Eye (tissue), 1 donor: ENCODE measurements at regions not wholly inside any gene's neighbourhood (a gene's known extent, or its start where the extent isn't known, plus 50 kb on each side); places are given as distances from the start of the nearest gene placed in this dataset.
A peak's percentile ranks its signal among the peaks of the same experiment; 100 is the strongest.

Experiments used
- DNase-seq: peaks from one replicate; pipeline ENCODE4 v3.0.0-alpha.2; 2015

DNA sequence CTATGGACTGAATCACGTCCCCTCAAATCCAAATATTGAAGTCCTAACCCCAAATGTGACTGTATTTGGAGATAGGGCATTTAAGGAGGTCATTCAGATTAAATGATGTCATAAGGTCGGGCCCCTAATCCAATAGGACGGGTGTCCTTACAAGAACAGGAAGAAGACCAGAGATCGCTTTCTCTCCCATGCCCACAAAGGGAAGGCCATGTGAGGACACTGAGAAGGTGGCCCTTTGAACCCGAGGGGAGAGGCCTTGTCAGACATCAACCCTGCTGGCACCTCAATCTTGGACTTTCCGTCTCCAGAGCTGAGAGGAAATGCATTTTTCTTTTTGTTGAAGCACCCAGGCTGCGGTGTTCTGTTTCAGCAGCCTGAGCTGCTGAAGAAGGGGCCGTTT lies 72.3 kb upstream of the KLF6 start:
- DNase-seq: no peak

GRCh38 chr10:3856593-3856992 lies 71.6 kb upstream of the KLF6 start:
- DNase-seq: no peak

GRCh38 chr10:3853547-3854303 lies 68.7 kb upstream of the KLF6 start:
- no peak for DNase-seq

DNA sequence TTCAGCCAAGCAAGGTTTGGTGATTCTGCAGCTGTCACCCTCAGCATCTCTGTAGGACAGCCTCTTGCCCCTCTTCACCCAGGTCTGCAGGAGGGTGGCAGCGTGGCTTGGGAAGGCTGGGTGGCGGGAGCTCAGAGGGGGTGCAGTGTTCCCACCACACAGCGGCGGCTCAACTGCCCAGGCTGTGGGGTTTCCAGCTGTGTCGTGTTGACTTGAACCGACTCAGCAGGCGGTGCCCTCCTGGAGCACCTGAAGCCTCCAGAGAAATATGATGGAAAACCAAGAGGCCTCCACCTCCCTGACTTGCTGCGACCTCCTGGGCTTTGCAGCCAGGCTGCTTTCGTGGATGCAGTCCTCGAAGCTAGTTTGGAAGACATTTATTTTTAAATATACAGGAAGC lies 68.0 kb upstream of the KLF6 start:
- DNase-seq: no peak

- DNase-seq: peak; percentile 45
Measured at GRCh38 chr10:3852147-3852904, 67.3 kb upstream of the KLF6 start.

- DNase-seq: no peak
Measured at GRCh38 chr10:3850999-3851937, 66.3 kb upstream of the KLF6 start.

DNA sequence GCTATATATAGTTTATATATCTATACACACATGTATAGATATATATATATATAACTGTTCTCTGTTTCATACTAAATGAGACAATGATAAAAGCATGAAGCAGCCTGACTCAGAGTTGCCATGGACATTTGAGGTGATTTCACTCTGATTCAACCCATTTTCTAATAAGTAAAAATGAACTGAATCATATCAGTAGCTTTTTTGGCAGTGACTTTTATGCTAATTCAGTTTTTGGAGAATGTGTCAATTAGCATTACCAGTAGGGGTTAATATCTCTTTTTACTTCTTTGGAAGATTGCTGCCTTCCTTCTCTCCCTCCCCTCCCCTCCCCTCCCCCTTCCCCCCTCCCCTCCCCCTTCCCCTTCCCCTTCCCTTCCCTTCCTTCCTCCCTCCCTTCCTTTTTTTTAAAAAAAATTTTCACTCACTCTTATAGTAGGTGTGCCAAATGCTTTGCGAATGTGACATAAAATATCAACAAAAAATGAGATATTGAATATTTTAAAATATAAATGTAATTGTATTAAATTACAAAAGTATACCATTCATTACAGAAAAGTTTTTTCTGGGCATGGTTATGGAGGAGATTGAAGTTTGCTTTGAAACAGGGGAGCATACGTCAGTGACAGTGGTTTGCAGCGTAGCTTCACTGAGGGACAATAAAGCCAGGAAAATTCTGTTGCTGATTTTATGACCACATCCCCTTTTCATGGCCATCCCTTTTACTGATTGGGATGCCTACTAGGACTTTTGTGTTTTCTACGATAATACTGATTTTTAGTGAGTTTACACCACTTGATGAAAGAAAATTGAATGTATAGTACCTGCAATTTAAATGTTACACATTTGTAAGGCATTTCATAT lies 64.0 kb upstream of the KLF6 start:
- no peak for DNase-seq

- no peak for DNase-seq
Measured at GRCh38 chr10:3848005-3848774, 63.2 kb upstream of the KLF6 start.

GRCh38 chr10:3846736-3847135 lies 61.7 kb upstream of the KLF6 start:
- no peak for DNase-seq

- DNase-seq: no peak
Measured at GRCh38 chr10:3844491-3845025, 59.5 kb upstream of the KLF6 start.

DNA sequence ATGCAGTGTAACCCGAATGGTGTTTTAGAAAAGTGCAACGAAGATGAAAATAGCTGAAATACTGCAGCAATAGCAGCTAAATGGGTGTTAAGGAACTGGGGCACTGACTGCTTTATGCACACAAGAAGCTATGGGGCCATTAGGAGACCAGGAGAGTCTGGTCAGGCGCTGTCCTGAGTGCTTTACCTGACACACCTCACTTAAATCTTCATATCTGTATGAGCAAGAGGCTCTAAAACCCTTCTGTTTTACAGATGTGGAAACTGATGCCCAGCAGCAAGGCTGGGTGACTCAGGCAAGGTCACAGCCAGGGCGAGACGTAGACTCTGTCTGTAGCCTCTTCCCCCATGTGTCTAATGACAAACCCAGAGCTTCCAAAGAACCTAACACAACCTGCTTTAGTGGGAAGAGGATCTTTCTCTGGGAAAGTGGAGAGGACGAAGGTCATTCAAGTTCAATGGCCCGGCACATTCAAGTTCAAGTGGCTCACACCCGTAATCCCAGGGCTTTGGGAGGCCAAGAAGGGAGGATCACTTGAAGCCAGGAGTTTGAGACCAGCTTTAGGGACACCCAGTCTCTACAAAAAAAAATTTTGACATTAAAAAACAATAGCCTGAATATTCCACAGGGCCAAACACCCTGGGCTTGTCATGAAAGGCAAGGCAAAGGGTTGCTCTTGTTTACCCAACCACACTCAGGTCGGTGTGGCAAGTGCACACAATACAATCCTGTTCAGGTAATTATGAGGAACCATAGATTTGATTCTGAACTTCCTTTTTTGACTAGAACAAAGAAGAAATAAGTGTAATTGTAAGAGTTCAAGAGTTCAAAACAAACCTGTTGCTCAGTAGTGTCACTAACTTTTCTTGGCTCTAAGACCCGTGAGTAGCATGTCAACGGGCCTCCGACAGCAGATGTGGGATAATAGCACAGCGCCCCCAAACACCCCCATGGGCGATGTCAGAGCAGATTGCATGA lies 53.7 kb upstream of the KLF6 start:
- no peak for DNase-seq

DNA sequence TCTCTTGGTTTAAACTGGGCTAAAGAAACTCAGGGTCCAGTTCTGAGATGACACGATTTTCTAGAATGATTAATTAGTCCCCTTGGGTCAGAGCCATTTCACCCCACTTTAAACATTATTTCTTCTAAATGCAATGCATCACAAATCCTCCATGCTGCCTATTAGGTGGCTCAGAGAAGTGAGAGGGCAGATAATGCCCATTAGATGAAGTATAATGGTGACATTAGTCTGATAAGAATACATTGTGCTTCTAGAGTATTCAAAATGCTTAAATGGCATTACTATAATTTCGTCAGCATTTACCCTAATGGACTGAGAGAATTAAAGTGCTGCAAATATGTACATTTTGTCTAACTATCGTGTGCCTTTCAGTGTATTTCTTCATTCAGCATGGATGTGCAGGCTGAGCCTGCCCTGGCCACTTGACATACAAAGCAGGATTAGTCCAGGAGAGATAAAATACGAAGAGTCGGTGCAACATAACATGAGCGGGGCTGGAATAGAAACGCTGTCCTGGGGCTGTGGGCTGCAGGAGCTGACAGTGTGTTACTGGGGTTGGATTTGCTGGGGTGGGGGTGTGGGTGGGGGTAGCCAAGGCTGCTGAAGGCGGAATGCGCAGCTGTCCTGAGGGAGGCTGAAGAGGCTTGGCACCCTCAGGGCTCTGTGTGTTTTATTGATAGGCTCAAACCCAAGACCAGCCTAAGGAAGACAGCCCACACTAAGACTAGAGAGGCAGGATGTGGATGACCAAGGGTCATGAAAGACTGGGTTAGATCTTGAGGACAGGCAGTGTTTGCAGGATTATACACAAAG lies 52.8 kb upstream of the KLF6 start:
- no peak for DNase-seq

DNA sequence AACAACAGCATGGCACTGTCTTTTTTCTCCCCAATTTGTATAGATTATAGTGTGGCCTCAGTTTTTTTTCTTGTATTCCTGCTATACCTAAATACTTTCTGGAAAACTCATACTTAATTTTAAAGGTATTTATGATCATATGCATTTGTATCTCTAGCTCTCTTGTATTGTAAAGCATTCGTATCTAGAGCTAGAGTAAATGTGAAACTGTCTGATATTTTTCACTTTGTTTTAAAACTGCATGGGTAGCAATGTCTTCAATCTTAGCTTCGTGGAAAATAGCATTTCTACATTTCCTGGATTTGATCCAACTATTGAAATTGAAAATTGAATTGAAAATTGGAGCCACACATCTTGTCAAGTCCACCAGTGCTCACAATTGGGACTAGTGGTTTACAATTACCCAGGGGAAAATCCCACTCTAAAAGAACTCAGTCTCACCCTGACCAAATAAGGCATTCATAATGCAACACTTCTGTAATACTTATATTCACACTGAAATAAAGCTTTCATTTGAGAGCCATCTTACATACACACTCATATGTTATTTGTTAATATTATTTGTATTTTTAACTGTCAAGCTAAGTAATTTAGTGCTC lies 51.3 kb upstream of the KLF6 start:
- DNase-seq: no peak

- no peak for DNase-seq
Measured at GRCh38 chr10:3835770-3836169, 50.8 kb upstream of the KLF6 start.

DNA sequence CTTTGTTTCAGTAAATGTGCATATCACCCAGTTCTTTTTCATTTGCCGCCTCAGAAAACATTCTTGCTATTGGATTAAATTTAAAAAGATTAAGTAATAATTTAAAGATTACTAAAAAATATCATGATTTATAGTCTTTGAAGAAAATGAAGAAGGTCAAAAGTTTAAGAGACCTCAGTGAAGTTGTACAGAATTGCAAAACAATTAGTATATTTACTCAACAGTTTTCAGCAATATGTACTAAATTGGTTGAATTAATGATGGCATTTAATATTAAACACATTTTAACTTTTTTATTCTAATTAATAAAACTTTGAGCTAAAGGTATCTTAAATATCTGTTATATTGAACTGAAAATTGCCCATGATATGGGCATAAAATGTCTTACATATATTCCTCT lies 49.9 kb upstream of the KLF6 start:
- no peak for DNase-seq
